COLO668 (cell line): ENCODE measurements at regions not wholly inside any gene's neighbourhood (a gene's known extent, or its start where the extent isn't known, plus 50 kb on each side); places are given as distances from the start of the nearest gene placed in this dataset.
A peak's percentile ranks its signal among the peaks of the same experiment; 100 is the strongest.
"Not testable (repeated sequence)": the region's sequence is repeated elsewhere in the genome, so short reads cannot be mapped to it uniquely, and the experiment has no call there.

ENCODE experiments used
- DNase-seq: peaks from one replicate; lab custom pipeline; 2025; ENCODE audit not compliant: unreplicated experiment; lab: John Stamatoyannopoulos, UW

DNA sequence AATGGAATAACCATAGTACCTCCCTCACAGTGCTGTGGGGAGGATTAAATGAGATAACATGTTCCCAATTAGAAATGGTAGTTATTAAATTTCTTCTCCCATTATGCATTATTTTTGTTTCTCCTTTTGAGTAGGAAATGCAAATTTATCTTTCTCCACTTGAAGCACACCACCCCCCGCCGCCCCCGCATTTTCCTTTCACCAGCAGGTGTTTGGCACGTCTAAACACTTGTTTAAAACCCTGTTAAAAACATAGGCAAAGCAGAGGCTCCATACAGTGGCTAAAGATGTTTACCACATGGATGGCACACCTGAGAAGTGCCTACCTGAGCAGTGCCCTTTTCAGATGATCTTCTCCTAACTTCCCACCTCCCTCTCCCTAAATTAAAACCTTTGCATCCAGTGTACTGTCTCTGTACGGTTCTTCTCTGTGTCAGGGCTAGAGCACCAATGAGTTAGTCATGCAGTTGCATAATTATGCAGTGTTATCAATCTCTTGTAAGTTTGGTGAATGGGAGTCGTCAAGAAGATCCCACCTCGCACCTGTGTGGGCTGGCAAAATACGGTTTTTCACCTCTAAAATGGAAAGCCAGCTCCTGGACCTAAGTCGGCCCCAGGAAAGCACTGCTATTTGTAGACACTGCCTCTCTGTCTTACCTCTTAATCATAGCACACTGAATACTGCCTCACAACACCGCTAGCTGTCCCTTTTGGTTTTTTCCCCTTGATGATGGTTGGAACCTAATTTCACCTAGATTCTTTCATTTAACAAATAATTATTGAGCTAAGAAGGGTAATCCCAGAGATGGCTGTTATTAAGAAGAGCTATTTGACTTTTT, 122.0 kb downstream of the CT47B1 start:
- DNase-seq, result no peak

DNA sequence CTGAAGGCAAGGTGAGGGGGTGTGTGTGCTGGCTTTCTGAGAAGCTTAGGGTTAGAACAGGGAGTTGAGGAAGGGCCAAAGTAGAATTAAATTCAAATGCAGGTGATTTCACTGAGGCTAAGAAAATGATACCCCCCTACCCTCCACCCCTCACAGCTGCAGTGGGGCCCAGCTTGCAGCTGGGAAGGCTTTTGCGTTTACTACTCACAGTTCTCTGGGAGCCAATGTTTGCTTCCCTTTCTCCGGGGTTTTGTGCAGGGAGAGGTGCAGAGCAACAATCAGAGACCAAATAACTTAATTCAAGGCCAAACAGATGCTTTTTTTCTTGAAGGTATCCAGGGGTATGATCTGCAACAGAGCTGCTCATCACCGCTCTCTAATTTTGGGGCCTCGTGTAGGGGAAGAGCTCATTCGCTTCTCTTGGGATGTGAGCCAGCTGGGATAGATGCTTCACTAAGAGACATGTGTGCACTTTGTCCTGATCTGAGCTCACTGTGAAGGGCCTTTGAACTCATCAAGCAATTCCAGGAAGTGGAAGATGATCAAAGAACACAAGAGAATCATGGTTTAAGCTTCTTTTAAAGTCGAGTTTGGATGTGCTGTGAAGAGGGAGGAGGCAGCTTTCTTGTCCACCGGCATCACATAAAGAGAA, 122.7 kb upstream of the C1GALT1C1 start:
- no peak for DNase-seq

DNA sequence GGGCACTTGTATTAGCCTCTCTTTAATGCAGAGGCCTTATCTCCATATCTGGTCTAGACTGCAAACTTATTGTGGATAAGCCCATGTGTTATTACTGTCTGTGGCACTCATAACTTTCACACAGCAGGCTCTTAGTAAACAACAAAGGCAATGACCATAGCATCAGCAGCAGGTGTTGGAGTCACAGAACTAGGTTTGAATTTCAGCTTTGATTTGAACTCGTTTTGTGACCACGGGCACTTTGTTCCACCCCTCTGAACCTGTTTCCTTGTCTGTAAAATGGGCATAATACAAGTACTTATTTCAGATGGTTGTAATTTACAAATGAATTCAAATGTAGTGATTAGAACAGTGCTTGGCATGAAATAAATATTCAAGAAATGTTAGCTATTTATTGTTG, 121.8 kb upstream of the C1GALT1C1 start:
- no peak for DNase-seq

DNA sequence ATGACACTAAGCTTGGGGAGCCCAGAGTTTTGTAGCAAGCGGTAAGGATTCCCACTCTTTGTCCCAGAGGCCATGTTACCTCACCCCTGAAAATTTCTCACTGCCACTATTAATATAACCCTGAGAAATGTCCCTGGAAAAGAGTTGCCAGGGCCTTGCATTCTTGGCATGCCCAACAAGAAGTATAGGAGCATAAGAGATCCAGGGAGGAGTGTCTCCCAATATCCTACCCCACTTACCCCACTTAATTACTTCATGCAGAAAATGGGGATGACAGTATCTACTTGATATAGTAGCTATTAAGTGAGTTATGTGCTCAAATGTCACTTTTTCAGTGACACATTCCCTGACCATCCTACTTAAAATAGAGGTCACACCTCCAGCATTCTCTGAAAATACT, 120.5 kb upstream of the C1GALT1C1 start:
- no peak for DNase-seq

DNA sequence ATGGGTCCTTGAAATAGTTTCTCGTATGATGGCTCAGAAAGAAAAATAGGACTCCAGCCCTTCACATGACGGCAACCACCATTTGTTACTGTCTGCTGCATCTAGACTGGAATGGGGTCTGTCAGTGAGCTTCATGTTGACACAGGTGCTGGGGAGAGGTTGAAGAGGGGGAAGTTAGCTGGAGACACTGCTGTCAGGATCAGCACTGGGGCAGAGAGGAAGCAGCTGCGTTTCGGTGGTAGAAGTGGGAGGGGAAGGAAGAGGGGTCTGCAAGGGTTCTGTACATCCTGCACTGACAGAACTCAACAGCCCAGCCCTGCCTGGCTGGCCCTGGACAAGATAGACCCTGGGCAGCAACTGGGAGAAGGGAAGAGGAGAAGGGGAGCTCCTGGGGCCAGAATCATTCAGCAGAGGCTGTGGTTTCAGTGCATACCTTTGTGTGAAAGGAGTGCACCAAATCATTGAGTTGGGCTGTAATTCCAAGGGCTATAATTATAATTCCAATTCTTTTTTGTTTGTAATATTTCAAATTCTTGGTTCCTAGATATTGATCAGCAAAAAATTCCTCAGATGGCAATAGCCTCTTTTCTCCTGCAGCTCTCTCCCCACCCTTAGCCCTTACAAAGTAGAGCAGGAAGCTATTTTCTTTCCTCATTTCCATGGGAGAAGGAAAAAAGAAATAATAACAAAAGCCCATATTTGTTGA, 119.4 kb upstream of the C1GALT1C1 start:
- DNase-seq, result peak; percentile 68

DNA sequence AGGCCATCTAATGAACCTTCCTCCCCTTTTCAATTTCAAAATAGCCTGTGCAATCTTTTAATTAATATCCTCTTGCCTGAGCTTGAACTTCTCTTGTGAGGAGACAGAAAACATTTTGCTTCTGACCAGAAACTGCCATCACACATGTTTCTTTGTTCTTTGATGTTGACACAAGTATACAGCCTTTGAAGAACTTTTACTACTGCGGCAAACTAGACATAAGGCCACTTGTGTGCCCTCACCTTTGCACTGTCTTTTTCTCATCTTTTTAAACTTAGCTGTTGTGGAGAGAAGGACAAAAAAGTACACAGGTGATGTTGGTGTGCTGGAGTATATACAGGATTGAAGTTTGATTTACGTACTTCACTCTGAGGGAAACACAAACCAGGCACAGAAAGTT, 116.3 kb upstream of the C1GALT1C1 start:
- DNase-seq, result no peak

DNA sequence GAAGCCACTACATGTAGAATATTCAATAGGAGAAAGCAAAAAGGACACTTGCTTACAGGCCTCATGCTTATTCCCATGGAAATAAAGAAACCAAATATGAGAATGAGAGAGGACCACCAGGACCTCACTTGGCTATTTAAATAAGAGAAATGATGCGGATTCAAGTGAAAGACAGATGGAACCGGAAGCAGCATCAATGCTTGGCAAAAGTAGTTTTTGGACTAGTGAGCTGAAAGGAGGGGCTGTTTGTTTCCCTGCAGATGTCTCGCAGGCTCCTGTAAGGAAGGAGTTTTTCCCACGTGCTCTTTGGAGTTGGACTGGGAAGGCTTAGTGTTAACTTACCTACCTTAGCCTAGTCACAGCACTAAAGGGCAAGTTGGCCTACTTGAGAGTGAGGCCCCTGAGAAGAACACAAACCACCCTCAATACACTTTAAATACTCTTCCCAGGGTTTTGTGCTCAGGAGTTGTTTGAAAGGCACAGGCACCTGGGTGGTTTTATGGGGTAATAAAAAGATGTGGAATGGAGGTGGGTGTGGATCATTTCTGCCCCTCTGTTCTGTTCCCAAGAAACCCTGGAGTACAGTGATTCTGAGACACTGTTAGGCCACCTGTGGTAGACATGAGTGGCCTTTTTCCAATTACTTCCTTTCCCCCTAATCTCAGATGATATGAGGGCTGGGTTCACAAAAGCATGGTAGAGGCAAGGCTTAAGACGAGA, 113.3 kb upstream of the C1GALT1C1 start:
- no peak for DNase-seq

DNA sequence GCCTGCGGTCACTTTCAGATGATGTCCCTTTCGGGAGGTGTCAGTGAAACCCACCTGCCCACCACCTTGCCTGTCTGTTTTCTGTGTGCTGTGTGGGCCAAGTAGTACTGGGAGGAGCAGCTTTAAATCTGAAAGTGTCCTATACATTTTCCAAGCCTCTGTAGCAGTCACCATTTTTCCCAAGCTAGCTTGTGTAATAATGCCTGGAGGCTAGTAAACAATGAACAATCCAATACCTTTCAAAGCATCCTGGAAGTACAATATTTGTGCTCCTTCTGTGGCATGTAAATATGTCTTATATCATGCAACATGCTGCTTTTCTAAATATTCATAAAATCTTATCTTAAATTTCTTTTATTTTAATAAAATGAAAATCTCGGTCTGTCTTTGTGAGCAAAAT, 111.6 kb upstream of the C1GALT1C1 start:
- no peak for DNase-seq

DNA sequence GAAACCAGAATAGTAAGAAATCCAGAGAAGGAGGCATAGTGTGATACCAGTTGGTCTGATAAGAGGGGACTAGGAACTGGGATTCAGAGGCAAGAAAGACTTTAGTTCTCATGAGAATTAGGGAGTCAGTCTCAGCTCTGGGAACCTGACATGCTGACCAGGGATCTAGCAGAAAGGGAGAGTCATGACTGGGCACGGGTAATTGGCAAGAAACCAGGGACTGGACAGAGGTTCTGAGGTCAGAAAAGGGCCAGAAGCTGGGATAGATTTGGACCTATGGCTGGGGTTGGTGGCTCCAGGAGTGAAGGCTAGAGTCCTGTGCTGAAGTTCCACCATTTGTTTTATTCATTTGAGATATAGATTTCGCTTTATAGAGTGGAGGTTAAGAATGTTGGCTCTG, 110.2 kb upstream of the C1GALT1C1 start:
- DNase-seq, result no peak

DNA sequence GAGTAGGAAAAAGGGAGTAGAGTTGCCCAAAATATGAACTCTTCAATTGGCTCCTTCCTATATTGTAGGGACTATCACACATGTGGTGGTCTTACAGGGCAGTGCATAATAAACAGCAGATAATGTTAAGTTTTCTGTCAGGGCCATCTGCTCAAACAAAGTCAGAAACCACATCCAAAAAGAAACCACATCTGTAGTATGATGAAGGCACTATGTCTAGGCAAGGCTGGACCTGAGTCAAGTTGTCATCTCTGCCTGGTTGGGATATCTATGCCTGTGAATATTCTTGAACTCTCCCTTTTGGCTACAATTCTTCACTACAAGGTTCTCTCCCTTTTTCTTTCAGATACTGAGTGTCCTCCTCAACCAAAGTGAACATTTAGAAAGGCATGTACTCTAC, 109.4 kb upstream of the C1GALT1C1 start:
- DNase-seq, result no peak

DNA sequence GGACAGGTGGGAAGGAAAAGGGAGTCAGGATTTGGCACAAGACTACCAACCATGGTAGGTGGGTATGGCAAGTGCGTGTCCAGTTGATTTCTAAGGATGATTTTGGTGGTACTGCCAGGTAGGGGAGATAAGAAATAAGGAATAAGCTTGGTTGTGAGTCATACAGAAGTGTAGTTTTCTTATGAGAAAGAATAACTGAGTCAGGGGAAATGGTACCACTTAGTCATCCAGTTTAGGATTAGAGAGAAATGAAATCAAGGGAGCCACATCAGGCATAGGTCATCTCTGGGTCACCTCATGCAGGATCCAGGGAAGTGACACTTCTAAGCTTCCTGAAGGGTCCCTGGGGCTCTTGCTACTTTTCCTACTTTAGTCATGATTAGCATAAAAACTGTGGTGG, 107.1 kb upstream of the C1GALT1C1 start:
- DNase-seq, result no peak

DNA sequence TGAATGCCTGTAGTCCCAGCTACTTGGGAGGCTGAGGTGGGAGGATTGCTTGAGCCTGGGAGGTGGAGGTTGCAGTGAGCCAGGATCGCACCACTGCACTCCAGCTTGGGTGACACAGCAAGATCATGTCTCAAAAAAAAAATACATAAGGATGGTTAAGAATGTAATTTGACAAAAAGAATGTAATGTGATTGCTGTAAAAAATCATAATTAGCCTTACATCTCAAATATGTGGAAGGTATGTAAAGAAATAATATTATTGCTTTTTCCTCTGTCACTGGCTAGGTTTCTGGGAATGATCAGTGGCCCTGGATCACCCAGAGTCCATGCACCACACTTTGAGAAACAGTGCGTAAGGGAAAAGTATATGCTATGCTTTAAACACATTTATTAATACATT, 106.1 kb upstream of the C1GALT1C1 start:
- DNase-seq, result no peak

DNA sequence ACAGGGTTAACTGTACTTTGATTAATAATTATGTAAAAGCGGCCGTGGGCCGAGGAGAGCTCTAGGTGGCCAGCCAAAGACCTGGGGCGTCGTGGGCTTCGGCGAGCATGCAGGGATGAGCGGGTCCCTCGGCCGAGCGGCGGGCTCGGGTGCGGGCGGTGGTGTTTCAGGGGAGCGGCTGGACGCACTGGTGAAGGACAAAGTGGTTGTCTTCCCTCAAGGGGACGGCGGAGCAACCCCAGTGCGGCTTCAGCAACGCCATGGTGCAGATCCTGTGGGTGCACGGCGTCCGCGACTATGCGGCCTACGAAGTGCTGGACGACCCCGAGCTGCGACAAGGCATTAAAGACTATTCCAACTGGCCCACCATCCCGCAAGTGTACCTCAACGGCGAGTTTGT, 103.0 kb upstream of the C1GALT1C1 start:
- DNase-seq, result no peak

DNA sequence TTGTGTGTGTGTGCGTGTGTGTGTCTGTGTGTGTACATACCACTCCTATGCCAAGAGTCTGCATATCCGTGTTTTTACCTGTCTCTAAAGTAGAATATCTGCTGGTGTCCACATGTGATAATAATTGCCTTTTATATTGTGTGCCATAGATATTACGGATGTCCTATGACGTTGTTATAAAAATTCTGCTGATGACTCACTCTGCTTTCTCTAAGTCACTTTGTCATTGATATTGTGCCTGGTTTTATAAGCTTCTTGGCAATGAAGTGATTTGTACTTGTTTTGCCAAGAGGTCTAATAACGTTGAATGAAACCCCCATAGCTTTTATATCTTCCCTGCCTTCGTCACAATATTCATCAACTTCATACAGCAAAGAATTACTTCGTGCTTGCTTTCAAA, 102.6 kb upstream of the C1GALT1C1 start:
- DNase-seq, result no peak

DNA sequence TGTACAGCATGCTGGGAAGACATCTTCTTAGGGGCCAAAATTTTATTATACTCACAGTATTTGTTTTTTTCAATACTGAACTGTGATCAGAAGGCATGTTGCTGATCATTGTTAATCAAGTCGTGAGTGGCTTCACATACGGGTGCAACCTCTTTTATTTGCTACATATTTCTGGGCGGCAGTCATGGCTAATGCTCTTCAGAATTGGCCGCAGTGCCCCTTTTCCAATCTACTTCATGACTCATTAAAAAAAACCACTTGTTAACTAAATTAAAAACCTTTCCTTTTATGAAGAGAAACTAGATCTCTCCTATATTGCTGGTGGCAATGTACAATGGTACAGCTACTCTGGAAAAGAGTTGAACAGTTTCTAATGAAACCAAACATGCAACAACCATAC, 101.5 kb upstream of the C1GALT1C1 start:
- DNase-seq, result no peak

DNA sequence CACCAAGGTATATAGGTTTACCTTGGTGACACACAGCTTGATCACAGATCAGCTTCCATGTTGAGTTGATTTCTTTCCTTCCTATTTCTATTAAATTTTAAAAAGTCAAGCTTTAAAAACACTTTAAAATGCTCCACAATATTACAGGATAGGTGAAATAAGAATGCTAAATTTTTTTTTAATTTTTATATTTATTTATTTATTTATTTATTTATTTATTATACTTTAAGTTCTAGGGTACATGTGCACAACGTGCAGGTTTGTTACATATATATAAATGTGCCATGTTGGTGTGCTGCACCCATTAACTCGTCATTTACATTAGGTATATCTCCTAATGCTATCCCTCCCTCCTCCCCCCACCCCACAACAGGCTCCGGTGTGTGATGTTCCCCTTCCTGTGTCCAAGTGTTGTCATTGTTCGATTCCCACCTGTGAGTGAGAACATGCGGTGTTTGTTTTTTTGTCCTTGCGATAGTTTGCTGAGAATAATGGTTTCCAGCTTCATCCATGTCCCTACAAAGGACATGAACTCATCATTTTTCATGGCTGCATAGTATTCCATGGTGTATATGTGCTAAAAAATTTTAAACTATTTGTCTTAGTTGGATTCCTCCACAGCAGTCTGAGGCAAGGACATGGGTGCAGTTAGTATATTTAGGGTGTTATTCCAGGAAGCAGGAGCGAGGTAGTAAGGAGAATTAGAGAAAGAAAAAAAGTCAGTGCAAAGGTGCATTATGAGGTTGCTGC, 99.8 kb upstream of the C1GALT1C1 start:
- not testable (repeated sequence) for DNase-seq

DNA sequence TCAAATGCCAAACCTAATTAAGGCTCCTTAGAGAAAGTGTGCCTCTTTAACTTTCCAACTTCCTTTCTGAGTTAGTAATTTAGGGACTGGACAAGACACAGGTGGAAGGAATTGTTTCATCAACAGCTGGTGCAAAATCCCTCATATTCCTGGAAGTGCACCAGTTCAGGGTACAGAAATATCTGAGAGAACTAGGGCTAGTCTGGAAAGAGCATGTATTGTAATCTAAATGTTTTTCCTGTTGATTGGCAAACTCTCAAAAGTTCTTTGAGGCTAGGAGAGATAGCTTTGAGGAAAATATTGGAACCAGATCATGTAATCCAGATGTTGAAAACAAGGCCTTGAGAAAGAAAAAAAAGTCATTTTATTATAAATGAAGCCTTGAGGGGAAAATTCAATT, 98.1 kb upstream of the C1GALT1C1 start:
- no peak for DNase-seq

DNA sequence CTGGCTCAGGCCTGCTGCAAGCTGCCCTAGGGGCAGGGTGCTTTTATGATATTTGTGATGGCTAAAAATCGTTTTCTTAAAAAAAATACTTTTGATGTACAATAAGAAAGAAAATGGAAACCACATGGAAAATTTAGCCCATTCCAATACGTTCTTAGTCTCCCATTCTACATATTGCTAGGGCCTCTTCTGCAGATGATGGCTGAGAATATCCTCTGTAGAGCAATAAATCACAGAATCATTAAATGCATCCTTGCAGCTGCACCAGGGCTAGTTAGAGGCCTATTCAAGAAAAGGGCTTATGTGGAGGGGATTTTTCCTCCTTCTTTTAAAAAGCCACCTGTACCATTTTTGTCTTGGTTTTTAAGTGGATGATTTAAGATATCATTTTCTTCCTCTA, 97.6 kb upstream of the C1GALT1C1 start:
- no peak for DNase-seq

DNA sequence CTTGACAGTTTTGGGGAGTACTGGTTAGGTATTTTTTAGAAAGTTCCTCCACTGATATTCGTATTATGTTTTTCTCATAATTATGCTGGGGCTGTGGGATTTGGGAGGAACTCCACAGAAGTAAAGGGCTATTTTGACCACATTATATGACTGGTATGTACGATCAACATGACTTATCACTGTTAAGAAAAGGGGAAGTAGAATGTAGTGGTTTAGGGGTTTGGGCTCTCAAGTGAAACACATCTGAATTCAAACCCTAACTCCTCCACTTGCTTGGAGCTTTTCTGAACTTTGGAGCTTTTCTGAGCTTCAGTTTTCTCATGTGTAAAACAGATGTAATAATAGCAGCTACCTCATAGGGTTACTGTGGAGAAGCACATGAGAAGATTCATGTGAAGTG, 96.4 kb upstream of the C1GALT1C1 start:
- DNase-seq, result no peak

DNA sequence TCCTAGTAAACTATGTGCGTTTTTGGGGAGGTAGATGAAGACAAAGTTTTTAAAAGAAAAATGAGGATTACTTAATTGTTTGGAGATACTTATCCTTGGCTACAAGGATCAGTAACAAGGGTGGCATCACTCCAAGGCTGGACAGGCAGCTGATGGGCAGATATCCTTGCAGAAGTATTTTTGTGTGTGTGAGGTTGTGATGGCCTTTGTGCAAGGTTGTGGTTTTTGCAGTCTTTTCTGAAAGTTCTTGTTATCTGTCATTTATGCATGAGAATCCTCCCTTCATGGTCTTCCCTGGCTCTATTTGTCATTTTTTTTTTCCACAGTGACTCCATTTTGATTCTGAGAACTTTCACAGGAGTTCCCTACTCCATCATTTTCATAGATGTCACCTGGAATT, 96.0 kb upstream of the C1GALT1C1 start:
- no peak for DNase-seq

DNA sequence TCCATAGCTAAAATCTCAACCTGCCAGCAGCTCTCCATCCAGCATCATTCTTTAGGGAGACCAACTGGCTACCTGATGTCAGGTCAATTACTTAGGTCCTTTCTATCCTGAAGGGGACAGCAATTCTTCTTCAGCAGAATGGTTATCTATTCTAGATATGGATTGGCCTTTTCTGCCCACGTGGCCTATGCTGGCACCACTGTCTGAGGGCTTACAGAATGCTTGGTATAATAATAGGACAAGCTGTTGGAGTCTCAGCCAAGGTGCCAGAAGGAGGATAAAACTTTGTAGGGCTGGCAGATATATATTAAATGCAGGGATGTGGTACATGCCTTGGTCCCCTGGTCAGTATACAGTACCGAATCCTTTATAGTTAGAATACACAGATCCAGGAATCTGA, 89.8 kb upstream of the C1GALT1C1 start:
- DNase-seq, result no peak
